CD4-positive, alpha-beta T cell (primary cell): ENCODE measurements at regions not wholly inside any gene's neighbourhood (a gene's known extent, or its start where the extent isn't known, plus 50 kb on each side); places are given as distances from the start of the nearest gene placed in this dataset.

ENCODE experiments used
- ATAC-seq: fragments of 200-7000 bp; cut with Tn5 transposase; one replicate; pipeline ENCODE4 v1.10.0; 2022; ENCODE audit warnings: mild to moderate bottlenecking; ENCODE audit not compliant: poor library complexity
- CTCF ChIA-PET: fragments of 350-600 bp; sonication (Branson Sonifier 250); formaldehyde crosslinking; loops from one replicate; lab custom pipeline; 2021; ENCODE audit warnings: antibody characterized with exemption, inconsistent platforms; lab: Charles Lee
- POLR2A ChIA-PET: fragments of 350-600 bp; sonication (Branson Sonifier 250); formaldehyde crosslinking; loops from one replicate; lab custom pipeline; 2021; ENCODE audit warnings: antibody characterized with exemption, inconsistent platforms; lab: Charles Lee
- DNase-seq, 14 experiments: peaks; one replicate each; pipeline ENCODE4 v3.0.0-alpha.2; 2013 to 2020; ENCODE audit warnings: mixed read lengths in 2 of 14
- H3K27ac ChIP-seq, 2 donors: one replicate each; pipeline versions ENCODE4 v1.5.1 to v1.7.0; 2013; ENCODE audit warnings: low read length in 2 of 2, low read depth in 1 of 2, mild to moderate bottlenecking in 1 of 2
- H3K27me3 ChIP-seq, 2 experiments: 1 replicate in 1 of 2; 2 replicates in 1 of 2; pipeline versions ENCODE4 v1.6.1 to v1.7.0; 2013; ENCODE audit warnings: low read length in 2 of 2, control low read depth in 1 of 2, mild to moderate bottlenecking in 1 of 2, moderate library complexity in 1 of 2; ENCODE audit not compliant: insufficient read depth in 2 of 2, control insufficient read depth in 1 of 2
- H3K36me3 ChIP-seq: one replicate; pipeline ENCODE4 v1.6.1; 2013; ENCODE audit warnings: low read length, control low read depth; ENCODE audit not compliant: insufficient read depth
- H3K4me1 ChIP-seq: one replicate; pipeline ENCODE4 v1.6.1; 2013; ENCODE audit warnings: low read length, control low read depth; ENCODE audit not compliant: insufficient read depth
- H3K4me3 ChIP-seq: one replicate; pipeline ENCODE4 v1.5.1; 2013; ENCODE audit warnings: mild to moderate bottlenecking, low read length, moderate library complexity
- H3K9me3 ChIP-seq, 2 experiments: 1 replicate in 1 of 2; 2 replicates in 1 of 2; pipeline versions ENCODE4 v1.6.1 to v1.7.0; 2013; ENCODE audit warnings: low read length in 2 of 2, mild to moderate bottlenecking in 2 of 2, control low read depth in 1 of 2, moderate library complexity in 1 of 2; ENCODE audit not compliant: control insufficient read depth in 1 of 2, insufficient read depth in 1 of 2
- H3K27ac Mint-ChIP-seq: one replicate; pipeline ENCODE4 v1.8.0; 2020; ENCODE audit warnings: mixed read lengths
- H3K27me3 Mint-ChIP-seq: one replicate; pipeline ENCODE4 v1.8.0; 2021; ENCODE audit warnings: mixed read lengths
- H3K36me3 Mint-ChIP-seq: one replicate; pipeline ENCODE4 v1.8.0; 2021; ENCODE audit warnings: low read depth, mixed read lengths
- H3K4me1 Mint-ChIP-seq: one replicate; pipeline ENCODE4 v1.8.0; 2021; ENCODE audit warnings: low read depth, mixed read lengths
- H3K4me3 Mint-ChIP-seq: one replicate; pipeline ENCODE4 v1.8.0; 2020; ENCODE audit warnings: mild to moderate bottlenecking, mixed read lengths
- H3K9me3 Mint-ChIP-seq: one replicate; pipeline ENCODE4 v1.8.0; 2020; ENCODE audit warnings: mixed read lengths
- intact Hi-C, 2 experiments: fragments of 100-400 bp; cut with DNase I in 1 of 2; cut with micrococcal nuclease in 1 of 2; formaldehyde crosslinking; loops; one replicate each; pipeline versions ENCODE4 v1.15.1 to v1.9.0; 2023 to 2025; cut with DNase I, micrococcal nuclease
- TF ChIP-seq, protein P1 (sequence below): fragments of 200-600 bp; IDR thresholded peaks from one replicate; pipeline ENCODE4 v1.8.0; 2022; ENCODE audit warnings: antibody characterized with exemption, mild to moderate bottlenecking

DNA sequence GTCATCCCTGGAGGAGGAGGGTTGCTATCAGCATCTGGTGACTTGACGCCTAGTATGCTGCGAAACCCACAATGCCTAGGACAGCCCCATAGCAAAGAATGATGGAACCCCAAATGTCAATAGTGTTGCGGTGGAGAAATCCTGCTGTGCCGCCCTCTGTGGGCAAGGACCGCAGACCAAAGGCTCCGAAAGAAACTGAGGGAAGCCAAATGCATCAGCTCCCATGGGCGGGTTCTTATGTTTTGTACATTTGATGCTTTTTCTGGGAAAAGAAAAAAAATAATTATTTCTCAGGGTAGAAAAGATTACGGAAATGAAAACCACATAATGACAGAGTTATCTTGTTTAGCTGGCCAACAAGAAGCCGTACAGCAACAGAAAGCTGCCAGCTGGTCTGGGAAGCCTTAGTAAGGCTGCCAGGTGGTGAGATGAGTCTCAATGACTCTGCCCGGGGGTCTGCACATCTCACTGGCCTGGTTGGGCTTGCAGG lies 95.0 kb upstream of the TBL1X start:
- TF ChIP-seq, protein P1, sequence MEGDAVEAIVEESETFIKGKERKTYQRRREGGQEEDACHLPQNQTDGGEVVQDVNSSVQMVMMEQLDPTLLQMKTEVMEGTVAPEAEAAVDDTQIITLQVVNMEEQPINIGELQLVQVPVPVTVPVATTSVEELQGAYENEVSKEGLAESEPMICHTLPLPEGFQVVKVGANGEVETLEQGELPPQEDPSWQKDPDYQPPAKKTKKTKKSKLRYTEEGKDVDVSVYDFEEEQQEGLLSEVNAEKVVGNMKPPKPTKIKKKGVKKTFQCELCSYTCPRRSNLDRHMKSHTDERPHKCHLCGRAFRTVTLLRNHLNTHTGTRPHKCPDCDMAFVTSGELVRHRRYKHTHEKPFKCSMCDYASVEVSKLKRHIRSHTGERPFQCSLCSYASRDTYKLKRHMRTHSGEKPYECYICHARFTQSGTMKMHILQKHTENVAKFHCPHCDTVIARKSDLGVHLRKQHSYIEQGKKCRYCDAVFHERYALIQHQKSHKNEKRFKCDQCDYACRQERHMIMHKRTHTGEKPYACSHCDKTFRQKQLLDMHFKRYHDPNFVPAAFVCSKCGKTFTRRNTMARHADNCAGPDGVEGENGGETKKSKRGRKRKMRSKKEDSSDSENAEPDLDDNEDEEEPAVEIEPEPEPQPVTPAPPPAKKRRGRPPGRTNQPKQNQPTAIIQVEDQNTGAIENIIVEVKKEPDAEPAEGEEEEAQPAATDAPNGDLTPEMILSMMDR: no peak
- no peaks in the 10 kb centered on the region for H3K9me3 Mint-ChIP-seq
- H3K36me3 Mint-ChIP-seq: no peaks in the 10 kb centered on the region
- Histone ChIP-seq H3K36me3 (no peaks in the 10 kb centered on the region), H3K4me3 (no peak overlapping the region), H3K27ac (no peak overlapping the region), H3K4me1 (peaks cover 4% of the 10 kb centered on the region), H3K9me3 (no peaks in the 10 kb centered on the region), H3K27me3 (no peaks in the 10 kb centered on the region)
- intact Hi-C loops: no loop called here
- H3K27me3 Mint-ChIP-seq: no peaks in the 10 kb centered on the region
- H3K27ac Mint-ChIP-seq: no peak overlapping the region
- ATAC-seq: no peak
- H3K4me3 Mint-ChIP-seq: no peak overlapping the region
- H3K4me1 Mint-ChIP-seq: no peaks in the 10 kb centered on the region
- DNase-seq: peak in 3 of 14 experiments; percentile 9 to 37 (median 9)
- CTCF ChIA-PET: no interaction called here
- POLR2A ChIA-PET: no interaction called here

DNA sequence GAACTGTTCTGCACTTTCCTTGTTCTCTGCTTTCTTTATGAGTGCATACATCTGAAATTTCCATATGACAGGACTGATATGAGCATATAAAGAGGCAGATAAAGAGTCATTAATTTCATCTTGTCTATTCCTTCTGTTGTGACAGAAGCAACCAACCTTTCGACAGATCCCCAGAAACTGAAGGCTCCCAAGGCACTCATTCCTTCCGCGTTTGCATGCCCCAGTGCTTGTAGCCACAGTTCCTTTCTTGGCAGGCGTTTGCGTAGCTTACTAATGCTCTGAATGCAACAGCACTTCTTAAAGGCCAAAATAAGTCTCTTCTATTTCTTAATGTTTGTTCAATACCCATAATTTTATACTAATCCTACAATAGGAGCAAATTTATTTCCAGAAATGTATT lies 94.0 kb upstream of the TBL1X start:
- Mint-ChIP-seq H3K36me3 (no peaks in the 10 kb centered on the region), H3K4me3 (no peak overlapping the region), H3K27me3 (no peaks in the 10 kb centered on the region), H3K9me3 (no peaks in the 10 kb centered on the region), H3K27ac (no peak overlapping the region), H3K4me1 (no peaks in the 10 kb centered on the region)
- ATAC-seq (no peak), DNase-seq (no peak)
- H3K27ac ChIP-seq: no peak overlapping the region
- no peak overlapping the region for H3K4me3 ChIP-seq
- ChIA-PET CTCF (no interaction called here), POLR2A (no interaction called here)
- TF ChIP-seq, protein P1: no peak
- H3K4me1 ChIP-seq: peaks cover 4% of the 10 kb centered on the region
- H3K9me3 ChIP-seq: no peaks in the 10 kb centered on the region
- no peaks in the 10 kb centered on the region for H3K36me3 ChIP-seq
- intact Hi-C loops: no loop called here
- H3K27me3 ChIP-seq: no peaks in the 10 kb centered on the region

DNA sequence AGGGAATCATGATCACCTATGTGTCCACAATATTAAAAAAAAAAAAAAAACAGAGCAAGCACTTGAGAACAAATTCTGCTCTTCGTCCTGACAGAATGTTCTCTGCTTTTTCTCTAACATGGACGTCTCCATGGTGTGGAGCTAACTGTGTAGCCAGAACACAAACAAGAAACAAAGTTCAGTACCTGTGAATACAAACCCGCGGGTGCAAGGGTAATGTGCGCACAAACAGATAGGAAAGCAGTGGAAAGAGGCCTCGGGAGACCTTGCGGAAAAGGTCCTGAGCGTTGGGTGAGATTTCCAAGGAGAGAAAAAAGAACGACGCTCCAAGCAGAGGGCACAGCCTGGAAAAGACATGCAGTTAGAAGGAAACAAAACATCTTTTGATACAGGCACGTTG lies 92.0 kb upstream of the TBL1X start:
- Histone ChIP-seq H3K36me3 (no peaks in the 10 kb centered on the region), H3K4me3 (no peak overlapping the region), H3K27me3 (no peaks in the 10 kb centered on the region), H3K27ac (no peak overlapping the region), H3K4me1 (peaks cover 4% of the 10 kb centered on the region), H3K9me3 (no peaks in the 10 kb centered on the region)
- no peaks in the 10 kb centered on the region for H3K9me3 Mint-ChIP-seq
- intact Hi-C loops: no loop called here
- H3K36me3 Mint-ChIP-seq: no peaks in the 10 kb centered on the region
- DNase-seq: no peak
- CTCF ChIA-PET: no interaction called here
- POLR2A ChIA-PET: no interaction called here
- ATAC-seq: no peak
- H3K4me3 Mint-ChIP-seq: no peak overlapping the region
- H3K27me3 Mint-ChIP-seq: no peaks in the 10 kb centered on the region
- H3K27ac Mint-ChIP-seq: no peak overlapping the region
- H3K4me1 Mint-ChIP-seq: no peaks in the 10 kb centered on the region
- TF ChIP-seq, protein P1: no peak
